ENCODE measurements at regions not wholly inside any gene's neighbourhood (a gene's known extent, or its start where the extent isn't known, plus 50 kb on each side); places are given as distances from the start of the nearest gene placed in this dataset.

DNA sequence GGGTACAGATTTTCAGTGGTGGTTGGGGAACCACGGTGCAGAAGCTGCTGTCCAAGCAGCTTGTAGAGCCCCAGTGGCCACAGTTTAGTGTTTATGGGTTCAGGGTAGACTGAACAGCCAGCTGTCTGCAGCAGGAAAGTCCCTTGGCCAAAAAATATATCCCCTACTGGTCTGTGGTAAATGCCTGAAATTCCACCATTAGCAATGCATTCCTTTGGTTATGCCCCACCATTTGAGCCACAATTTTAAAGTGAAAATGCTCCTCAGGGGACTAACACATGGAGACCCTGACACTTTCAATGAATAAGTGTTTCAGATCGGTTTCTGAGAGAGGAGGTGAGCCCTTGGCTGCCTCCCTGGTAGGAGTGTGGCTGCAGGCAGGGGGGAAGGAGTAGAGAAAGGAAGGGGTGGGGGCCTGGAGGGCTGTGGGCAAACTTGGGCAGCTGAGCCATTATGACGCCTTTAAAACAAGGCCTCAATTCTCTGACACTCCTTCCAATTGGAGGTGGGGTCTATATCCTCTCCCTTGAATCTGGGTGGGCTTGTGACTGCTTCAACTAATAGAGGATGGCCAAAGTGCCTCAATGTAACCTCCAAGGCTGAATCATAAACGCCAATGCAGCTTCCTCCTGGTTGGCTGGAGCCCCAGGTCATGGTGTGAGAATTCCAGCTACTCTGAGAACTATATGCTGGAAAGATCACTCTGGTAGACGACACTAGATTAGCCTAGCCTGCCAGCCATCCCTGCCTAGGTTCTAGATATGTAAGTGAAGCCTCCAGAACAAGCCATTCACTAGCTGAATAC, 75.8 kb upstream of the ATP6AP2 start:
- Histone ChIP-seq H3K27me3 (ENCODE audit: insufficient read depth, low read depth) (no peaks in the 10 kb centered on the region), H2AFZ (no peak overlapping the region), H3K36me3 (ENCODE audit: low read depth) (no peaks in the 10 kb centered on the region), H3F3A (ENCODE audit: insufficient read depth, low read depth) (no peaks in the 10 kb centered on the region), H3K9me2 (ENCODE audit: insufficient read depth) (no peaks in the 10 kb centered on the region), H3K4me2 (no peak overlapping the region), H3K4me1 (replicated peaks; ENCODE audit: insufficient read depth) (no peaks in the 10 kb centered on the region), H3K4me3 (no peak overlapping the region), H3K9me3 (ENCODE audit: insufficient read depth, low read depth) (no peaks in the 10 kb centered on the region), H4K20me1 (ENCODE audit: insufficient read depth) (no peaks in the 10 kb centered on the region), H3K79me2 (ENCODE audit: low read depth) (no peaks in the 10 kb centered on the region), H3K27ac (no peak overlapping the region)
- no peak for TF ChIP-seq EZH2 (IDR thresholded peaks at IDR 0.05; ENCODE audit: low read depth)
- TF ChIP-seq, protein P1, sequence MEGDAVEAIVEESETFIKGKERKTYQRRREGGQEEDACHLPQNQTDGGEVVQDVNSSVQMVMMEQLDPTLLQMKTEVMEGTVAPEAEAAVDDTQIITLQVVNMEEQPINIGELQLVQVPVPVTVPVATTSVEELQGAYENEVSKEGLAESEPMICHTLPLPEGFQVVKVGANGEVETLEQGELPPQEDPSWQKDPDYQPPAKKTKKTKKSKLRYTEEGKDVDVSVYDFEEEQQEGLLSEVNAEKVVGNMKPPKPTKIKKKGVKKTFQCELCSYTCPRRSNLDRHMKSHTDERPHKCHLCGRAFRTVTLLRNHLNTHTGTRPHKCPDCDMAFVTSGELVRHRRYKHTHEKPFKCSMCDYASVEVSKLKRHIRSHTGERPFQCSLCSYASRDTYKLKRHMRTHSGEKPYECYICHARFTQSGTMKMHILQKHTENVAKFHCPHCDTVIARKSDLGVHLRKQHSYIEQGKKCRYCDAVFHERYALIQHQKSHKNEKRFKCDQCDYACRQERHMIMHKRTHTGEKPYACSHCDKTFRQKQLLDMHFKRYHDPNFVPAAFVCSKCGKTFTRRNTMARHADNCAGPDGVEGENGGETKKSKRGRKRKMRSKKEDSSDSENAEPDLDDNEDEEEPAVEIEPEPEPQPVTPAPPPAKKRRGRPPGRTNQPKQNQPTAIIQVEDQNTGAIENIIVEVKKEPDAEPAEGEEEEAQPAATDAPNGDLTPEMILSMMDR (conservative IDR thresholded peaks at IDR 0.05), result no peak
- CTCF ChIA-PET, result no interaction called here
- BruUV-seq (replicated peaks), result no TSS peak
- DNase-seq, result no peak
- intact Hi-C loops (cut with micrococcal nuclease; ENCODE audit: unreplicated experiment), result no loop called here
- POLR2A ChIA-PET (ENCODE audit: unreplicated experiment), result no interaction called here

DNA sequence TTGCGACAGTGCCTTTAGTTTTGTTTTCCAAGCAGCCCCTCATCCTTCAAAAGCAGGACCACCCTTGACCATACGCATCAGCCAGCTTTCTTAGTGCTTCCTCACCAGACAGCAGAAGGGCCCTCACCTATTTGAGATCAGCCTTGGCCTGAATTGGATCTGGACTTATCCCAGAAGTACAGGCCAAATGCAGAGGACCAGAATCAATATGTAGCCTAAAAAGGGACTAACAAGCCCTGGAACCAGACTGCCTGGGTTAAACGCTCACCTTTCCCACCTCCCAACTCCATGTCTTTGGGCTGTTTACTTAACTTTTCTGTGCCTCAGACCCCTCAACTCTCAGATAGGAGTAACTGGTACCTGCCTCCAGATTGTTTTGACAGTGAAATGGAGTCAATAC, 77.7 kb upstream of the ATP6AP2 start:
- no TSS peak for BruUV-seq (replicated peaks)
- H3K4me3 ChIP-seq, result no peak overlapping the region
- H3K79me2 ChIP-seq (ENCODE audit: low read depth), result no peaks in the 10 kb centered on the region
- intact Hi-C loops (cut with micrococcal nuclease; ENCODE audit: unreplicated experiment), result no loop called here
- no peaks in the 10 kb centered on the region for H3K9me2 ChIP-seq (ENCODE audit: insufficient read depth)
- no peak for DNase-seq
- H3K36me3 ChIP-seq (ENCODE audit: low read depth), result no peaks in the 10 kb centered on the region
- CTCF ChIA-PET, result no interaction called here
- no peak for TF ChIP-seq EZH2 (IDR thresholded peaks at IDR 0.05; ENCODE audit: low read depth)
- TF ChIP-seq, protein P1 (conservative IDR thresholded peaks at IDR 0.05), result no peak
- no peaks in the 10 kb centered on the region for H3K9me3 ChIP-seq (ENCODE audit: insufficient read depth, low read depth)
- H3K27ac ChIP-seq, result no peak overlapping the region
- POLR2A ChIA-PET (ENCODE audit: unreplicated experiment), result no interaction called here
- no peak overlapping the region for H2AFZ ChIP-seq
- H3F3A ChIP-seq (ENCODE audit: insufficient read depth, low read depth), result no peaks in the 10 kb centered on the region
- no peak overlapping the region for H3K4me2 ChIP-seq
- no peaks in the 10 kb centered on the region for H3K27me3 ChIP-seq (ENCODE audit: insufficient read depth, low read depth)
- no peaks in the 10 kb centered on the region for H3K4me1 ChIP-seq (replicated peaks; ENCODE audit: insufficient read depth)
- no peaks in the 10 kb centered on the region for H4K20me1 ChIP-seq (ENCODE audit: insufficient read depth)

DNA sequence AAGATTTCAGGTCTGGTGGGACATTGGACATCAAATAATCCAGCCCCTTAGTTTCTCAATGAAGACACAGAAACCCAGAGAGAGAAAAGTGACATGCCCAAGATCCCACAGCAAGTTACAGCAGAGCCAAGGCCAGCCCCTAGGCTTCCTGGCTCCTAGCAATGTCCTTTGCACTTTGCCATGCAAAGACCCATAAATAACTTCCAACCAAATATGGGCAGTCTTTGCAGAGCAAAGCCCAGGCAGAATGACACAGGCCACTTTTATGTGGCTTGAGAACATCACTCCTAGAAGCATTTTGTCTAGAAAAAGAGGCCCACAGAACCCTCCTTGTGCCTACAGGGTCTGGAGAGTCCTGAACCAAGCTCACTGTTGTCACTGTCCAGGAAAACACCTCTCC, 78.1 kb upstream of the ATP6AP2 start:
- CTCF ChIA-PET, result no interaction called here
- Histone ChIP-seq H3K27ac (no peak overlapping the region), H3K9me2 (ENCODE audit: insufficient read depth) (no peaks in the 10 kb centered on the region), H3K4me2 (no peak overlapping the region), H3K79me2 (ENCODE audit: low read depth) (no peaks in the 10 kb centered on the region), H3K4me1 (replicated peaks; ENCODE audit: insufficient read depth) (no peaks in the 10 kb centered on the region), H3K27me3 (ENCODE audit: insufficient read depth, low read depth) (no peaks in the 10 kb centered on the region), H2AFZ (no peak overlapping the region), H3K9me3 (ENCODE audit: insufficient read depth, low read depth) (no peaks in the 10 kb centered on the region), H3K4me3 (no peak overlapping the region), H4K20me1 (ENCODE audit: insufficient read depth) (no peaks in the 10 kb centered on the region), H3K36me3 (ENCODE audit: low read depth) (no peaks in the 10 kb centered on the region), H3F3A (ENCODE audit: insufficient read depth, low read depth) (no peaks in the 10 kb centered on the region)
- TF ChIP-seq, protein P1 (conservative IDR thresholded peaks at IDR 0.05), result no peak
- BruUV-seq (replicated peaks), result no TSS peak
- no peak for DNase-seq
- POLR2A ChIA-PET (ENCODE audit: unreplicated experiment), result no interaction called here
- intact Hi-C loops (cut with micrococcal nuclease; ENCODE audit: unreplicated experiment), result no loop called here

Data from PC-9 (cell line).